ENCODE measurements at regions not wholly inside any gene's neighbourhood (a gene's known extent, or its start where the extent isn't known, plus 50 kb on each side); places are given as distances from the start of the nearest gene placed in this dataset.

DNA sequence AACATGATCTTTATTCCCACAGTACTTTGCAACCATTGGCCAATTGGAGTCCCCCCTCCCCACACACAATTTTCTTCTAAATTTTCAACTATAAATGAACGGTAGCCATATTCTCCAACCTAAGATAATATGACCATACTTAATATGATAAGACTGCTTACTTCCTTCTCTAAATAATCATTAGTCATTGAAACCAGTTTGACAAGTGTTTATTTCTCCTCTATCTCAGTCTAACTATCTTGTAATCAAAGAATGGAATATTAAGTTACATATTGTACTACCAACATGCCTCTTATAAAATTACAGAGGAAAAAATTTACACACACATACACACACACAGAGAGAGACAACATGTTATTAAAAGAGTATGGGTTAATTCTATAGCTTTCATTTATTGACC is 567.4 kb upstream of the TMPRSS15 start:
- Histone ChIP-seq H3K27me3 (no peaks in the 10 kb centered on the region), H3K9me3 (no peaks in the 10 kb centered on the region), H3K36me3 (no peaks in the 10 kb centered on the region), H3K4me3 (no peak overlapping the region), H3K27ac (no peak overlapping the region), H3K4me1 (no peaks in the 10 kb centered on the region)
- ATAC-seq, result no peak
- 0 to 33% methylated on average over 1 of the region's 1 CpG for WGBS, 2 donors (ENCODE audit: low coverage in 1 of 2)
- TF ChIP-seq POLR2AphosphoS5 (IDR thresholded peaks at IDR 0.05) (no peak), POLR2A (IDR thresholded peaks at IDR 0.05) (no peak), EP300 (IDR thresholded peaks at IDR 0.05) (no peak)
- TF ChIP-seq, protein P1, sequence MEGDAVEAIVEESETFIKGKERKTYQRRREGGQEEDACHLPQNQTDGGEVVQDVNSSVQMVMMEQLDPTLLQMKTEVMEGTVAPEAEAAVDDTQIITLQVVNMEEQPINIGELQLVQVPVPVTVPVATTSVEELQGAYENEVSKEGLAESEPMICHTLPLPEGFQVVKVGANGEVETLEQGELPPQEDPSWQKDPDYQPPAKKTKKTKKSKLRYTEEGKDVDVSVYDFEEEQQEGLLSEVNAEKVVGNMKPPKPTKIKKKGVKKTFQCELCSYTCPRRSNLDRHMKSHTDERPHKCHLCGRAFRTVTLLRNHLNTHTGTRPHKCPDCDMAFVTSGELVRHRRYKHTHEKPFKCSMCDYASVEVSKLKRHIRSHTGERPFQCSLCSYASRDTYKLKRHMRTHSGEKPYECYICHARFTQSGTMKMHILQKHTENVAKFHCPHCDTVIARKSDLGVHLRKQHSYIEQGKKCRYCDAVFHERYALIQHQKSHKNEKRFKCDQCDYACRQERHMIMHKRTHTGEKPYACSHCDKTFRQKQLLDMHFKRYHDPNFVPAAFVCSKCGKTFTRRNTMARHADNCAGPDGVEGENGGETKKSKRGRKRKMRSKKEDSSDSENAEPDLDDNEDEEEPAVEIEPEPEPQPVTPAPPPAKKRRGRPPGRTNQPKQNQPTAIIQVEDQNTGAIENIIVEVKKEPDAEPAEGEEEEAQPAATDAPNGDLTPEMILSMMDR (IDR thresholded peaks at IDR 0.05), result no peak

DNA sequence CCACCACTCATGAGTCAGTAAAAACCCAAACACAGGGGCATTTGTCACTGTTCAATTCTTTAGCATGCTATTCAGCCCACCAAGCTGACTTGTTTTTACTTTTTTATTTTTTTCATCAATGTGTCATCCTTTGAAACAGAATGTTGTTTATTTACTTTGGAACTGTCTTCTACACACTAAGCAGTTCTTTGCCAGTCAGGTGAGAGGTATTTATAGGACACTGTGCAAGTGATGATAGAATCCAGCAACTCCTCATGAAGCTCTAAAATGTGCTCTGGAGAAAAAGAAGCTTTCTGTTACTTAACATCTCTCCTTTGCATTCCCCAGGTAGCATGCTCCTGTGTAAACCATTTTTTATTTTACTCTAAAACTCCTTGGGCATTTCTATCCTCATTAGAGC is 582.0 kb upstream of the TMPRSS15 start:
- Histone ChIP-seq H3K27me3 (no peaks in the 10 kb centered on the region), H3K9me3 (peaks cover 0 to 6% (median 0%) of the 10 kb centered on the region in 3 donors), H3K36me3 (no peaks in the 10 kb centered on the region), H3K4me3 (no peak overlapping the region), H3K27ac (no peak overlapping the region), H3K4me1 (no peaks in the 10 kb centered on the region)
- no peak for ATAC-seq
- TF ChIP-seq, protein P1 (IDR thresholded peaks at IDR 0.05), result no peak
- TF ChIP-seq EP300 (IDR thresholded peaks at IDR 0.05) (no peak), POLR2AphosphoS5 (IDR thresholded peaks at IDR 0.05) (no peak), POLR2A (IDR thresholded peaks at IDR 0.05) (no peak)

DNA sequence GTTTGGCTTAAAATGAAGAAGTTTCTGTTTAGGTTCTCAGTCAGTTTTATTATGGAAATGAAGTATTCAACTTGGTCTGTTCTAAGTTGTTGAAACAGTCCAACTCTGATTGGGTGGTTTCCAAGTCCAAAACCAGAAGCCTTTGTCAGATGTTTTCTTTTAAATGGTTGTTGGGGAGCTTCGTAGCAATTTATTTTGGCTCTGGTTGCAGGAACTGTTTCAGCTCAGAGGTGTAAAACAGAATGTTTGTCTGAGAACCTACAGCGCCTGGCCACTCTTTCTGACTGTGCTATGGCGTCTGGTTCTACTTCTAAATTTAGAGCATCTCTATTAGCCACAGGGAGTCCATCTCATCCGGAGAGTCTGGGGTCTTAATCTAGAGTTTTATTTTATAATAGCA is 582.6 kb upstream of the TMPRSS15 start:
- no peak for ATAC-seq
- H3K4me1 ChIP-seq, result no peaks in the 10 kb centered on the region
- TF ChIP-seq EP300 (IDR thresholded peaks at IDR 0.05) (no peak), POLR2AphosphoS5 (IDR thresholded peaks at IDR 0.05) (no peak), POLR2A (IDR thresholded peaks at IDR 0.05) (no peak)
- TF ChIP-seq, protein P1 (IDR thresholded peaks at IDR 0.05), result no peak
- H3K27me3 ChIP-seq, result no peaks in the 10 kb centered on the region
- no peak overlapping the region for H3K4me3 ChIP-seq
- H3K27ac ChIP-seq, result peak overlapping the region in 1 of 4 donors; percentile 32
- peaks cover 0 to 6% (median 0%) of the 10 kb centered on the region in 3 donors for H3K9me3 ChIP-seq
- no peaks in the 10 kb centered on the region for H3K36me3 ChIP-seq
- WGBS, 2 donors (ENCODE audit: low coverage in 1 of 2), result 17 to 24% methylated on average over 4 of the region's 4 CpGs

DNA sequence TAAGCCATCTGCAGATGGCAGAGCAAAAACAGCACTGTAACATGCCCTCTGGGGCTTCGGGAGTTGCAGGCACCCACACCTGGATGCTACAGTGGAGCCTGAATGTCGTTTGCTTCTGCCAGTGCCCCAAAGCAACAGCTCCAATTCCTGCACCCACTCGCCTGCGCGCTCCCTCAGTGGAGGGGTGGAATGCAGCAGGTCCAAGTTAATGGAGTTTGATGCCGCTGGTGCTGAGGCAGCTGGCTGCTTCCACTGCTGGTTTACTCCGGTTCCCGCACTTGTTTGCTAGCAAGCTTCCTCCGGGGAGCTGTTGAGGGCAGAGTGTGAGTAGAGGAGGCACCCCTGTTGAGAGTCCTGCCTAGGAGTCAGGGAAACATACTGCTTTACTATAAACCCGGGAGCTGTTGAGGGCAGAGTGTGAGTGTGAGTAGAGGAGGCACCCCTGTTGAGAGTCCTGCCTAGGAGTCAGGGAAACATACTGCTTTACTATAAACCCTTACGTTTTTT is 584.0 kb upstream of the TMPRSS15 start:
- Histone ChIP-seq H3K27ac (no peak overlapping the region), H3K4me1 (no peaks in the 10 kb centered on the region), H3K36me3 (no peaks in the 10 kb centered on the region), H3K4me3 (no peak overlapping the region), H3K9me3 (peaks cover 0 to 6% (median 0%) of the 10 kb centered on the region in 3 donors), H3K27me3 (no peaks in the 10 kb centered on the region)
- TF ChIP-seq POLR2AphosphoS5 (IDR thresholded peaks at IDR 0.05), result no peak
- TF ChIP-seq, protein P1 (IDR thresholded peaks at IDR 0.05), result no peak
- TF ChIP-seq POLR2A (IDR thresholded peaks at IDR 0.05), result no peak
- ATAC-seq, result no peak
- WGBS, 2 donors (ENCODE audit: low coverage in 1 of 2), result 71 to 76% methylated on average over 1 to 2 of the region's 11 CpGs

DNA sequence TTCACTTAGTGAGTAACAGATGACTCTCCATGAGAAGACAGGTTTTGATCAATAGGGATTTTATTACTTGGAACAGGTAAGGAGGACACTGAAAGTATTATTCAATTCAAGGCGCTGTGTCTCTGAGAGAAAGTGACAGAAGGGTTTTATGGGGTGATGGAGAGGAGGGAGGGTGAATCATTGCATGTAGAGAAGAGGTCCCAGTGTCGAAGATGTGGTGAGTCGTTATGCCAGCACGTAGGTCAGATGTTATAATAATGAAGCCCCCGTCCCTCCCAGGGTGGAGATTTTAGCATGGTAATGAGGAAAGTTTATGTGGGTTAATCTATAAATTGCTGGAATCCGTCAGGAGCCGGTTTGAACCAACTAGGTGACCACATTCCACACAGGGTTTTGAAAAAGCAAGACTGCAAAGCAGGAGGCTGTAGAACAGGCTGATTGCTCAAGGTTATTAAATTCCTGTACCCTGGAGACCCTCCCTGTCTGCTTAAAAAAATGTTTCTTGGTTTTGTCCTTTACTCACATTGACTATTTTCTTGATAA is 586.4 kb upstream of the TMPRSS15 start:
- H3K36me3 ChIP-seq, result no peaks in the 10 kb centered on the region
- no peak for ATAC-seq
- no peaks in the 10 kb centered on the region for H3K9me3 ChIP-seq
- WGBS, 2 donors (ENCODE audit: low coverage in 1 of 2), result 82 to 90% methylated on average over 7 of the region's 7 CpGs
- H3K4me3 ChIP-seq, result no peak overlapping the region
- H3K27ac ChIP-seq, result no peak overlapping the region
- TF ChIP-seq POLR2AphosphoS5 (IDR thresholded peaks at IDR 0.05) (no peak), EP300 (IDR thresholded peaks at IDR 0.05) (no peak), POLR2A (IDR thresholded peaks at IDR 0.05) (no peak)
- TF ChIP-seq, protein P1 (IDR thresholded peaks at IDR 0.05), result no peak
- no peaks in the 10 kb centered on the region for H3K4me1 ChIP-seq
- no peaks in the 10 kb centered on the region for H3K27me3 ChIP-seq

Data from gastroesophageal sphincter (tissue), 4 donors.